ENCODE measurements at regions not wholly inside any gene's neighbourhood (a gene's known extent, or its start where the extent isn't known, plus 50 kb on each side); places are given as distances from the start of the nearest gene placed in this dataset.

DNA sequence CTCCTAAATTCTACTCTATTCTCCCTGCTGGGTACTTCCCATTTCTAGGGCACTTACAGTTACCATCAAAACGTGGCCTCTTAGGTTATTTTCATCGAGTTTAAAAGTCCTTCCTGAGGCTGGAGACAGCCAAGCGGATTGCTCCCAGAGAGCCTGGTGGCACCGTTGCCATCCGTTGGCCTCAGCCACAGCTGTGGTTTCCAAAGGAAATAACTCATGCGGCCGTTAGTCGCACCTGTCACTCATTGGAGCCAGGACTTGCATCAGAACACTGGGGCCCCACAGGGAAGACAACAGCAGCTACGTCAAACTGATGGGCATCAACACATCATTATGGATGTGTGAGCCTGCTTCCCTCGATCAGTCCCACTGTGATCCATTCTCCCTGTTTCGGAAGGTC, 453.4 kb downstream of the BCL11A start:
- Histone ChIP-seq H3K36me3 (no peaks in the 10 kb centered on the region), H3K9me3 (ENCODE audit: severe bottlenecking) (no peaks in the 10 kb centered on the region), H3K4me3 (ENCODE audit: low read depth, low read length) (no peak overlapping the region), H3K27ac (no peak overlapping the region), H3K27me3 (ENCODE audit: insufficient read depth, low read depth, severe bottlenecking) (no peaks in the 10 kb centered on the region)
- no peak for DNase-seq
- TF ChIP-seq, protein P1, sequence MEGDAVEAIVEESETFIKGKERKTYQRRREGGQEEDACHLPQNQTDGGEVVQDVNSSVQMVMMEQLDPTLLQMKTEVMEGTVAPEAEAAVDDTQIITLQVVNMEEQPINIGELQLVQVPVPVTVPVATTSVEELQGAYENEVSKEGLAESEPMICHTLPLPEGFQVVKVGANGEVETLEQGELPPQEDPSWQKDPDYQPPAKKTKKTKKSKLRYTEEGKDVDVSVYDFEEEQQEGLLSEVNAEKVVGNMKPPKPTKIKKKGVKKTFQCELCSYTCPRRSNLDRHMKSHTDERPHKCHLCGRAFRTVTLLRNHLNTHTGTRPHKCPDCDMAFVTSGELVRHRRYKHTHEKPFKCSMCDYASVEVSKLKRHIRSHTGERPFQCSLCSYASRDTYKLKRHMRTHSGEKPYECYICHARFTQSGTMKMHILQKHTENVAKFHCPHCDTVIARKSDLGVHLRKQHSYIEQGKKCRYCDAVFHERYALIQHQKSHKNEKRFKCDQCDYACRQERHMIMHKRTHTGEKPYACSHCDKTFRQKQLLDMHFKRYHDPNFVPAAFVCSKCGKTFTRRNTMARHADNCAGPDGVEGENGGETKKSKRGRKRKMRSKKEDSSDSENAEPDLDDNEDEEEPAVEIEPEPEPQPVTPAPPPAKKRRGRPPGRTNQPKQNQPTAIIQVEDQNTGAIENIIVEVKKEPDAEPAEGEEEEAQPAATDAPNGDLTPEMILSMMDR (IDR thresholded peaks at IDR 0.05; ENCODE audit: low read depth, low read length) = no peak

DNA sequence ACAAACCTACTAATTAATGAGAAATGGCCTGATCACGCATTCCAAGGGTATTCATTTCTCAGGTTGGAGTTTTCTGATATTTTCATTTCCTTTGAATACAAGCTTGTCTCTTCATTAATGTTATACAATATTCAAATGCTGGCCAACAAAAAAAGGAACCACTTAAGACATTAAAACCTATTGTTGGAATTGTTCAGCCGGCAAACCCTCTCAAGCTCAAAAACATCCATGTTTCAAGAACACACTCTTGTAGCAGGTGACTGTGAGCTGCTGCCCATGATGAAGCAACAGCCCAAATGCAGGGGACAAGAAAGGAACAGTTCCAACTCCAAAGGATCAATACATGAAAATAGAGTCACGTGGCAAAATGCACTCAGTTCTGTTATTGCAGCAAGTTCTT, 454.5 kb downstream of the BCL11A start:
- H3K4me3 ChIP-seq (ENCODE audit: low read depth, low read length) = no peak overlapping the region
- no peak for DNase-seq
- H3K27ac ChIP-seq = no peak overlapping the region
- no peaks in the 10 kb centered on the region for H3K27me3 ChIP-seq (ENCODE audit: insufficient read depth, low read depth, severe bottlenecking)
- TF ChIP-seq, protein P1 (IDR thresholded peaks at IDR 0.05; ENCODE audit: low read depth, low read length) = no peak
- no peaks in the 10 kb centered on the region for H3K9me3 ChIP-seq (ENCODE audit: severe bottlenecking)
- no peaks in the 10 kb centered on the region for H3K36me3 ChIP-seq

DNA sequence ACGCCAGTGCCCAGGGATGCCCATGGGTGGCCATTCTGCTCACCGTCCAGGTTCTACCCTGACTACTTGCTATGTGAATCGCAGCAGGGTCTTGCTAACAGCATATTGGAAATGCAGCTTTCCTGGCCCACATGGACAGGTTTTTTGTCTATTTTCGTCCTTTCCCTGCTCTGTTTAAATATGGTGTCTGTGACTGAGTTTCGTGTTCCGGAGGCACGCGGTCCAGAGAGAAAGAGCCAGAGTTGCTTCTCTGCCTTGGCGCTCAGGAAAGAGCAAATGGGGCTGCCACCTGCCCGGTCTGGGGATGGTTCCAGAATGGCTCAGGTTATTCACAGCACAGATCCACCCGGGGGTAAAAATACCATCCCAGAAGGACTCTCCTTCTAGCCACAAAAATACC, 456.2 kb downstream of the BCL11A start:
- TF ChIP-seq, protein P1 (IDR thresholded peaks at IDR 0.05; ENCODE audit: low read depth, low read length) = no peak
- Histone ChIP-seq H3K9me3 (ENCODE audit: severe bottlenecking) (no peaks in the 10 kb centered on the region), H3K36me3 (no peaks in the 10 kb centered on the region), H3K27ac (no peak overlapping the region), H3K27me3 (ENCODE audit: insufficient read depth, low read depth, severe bottlenecking) (no peaks in the 10 kb centered on the region), H3K4me3 (ENCODE audit: low read depth, low read length) (no peak overlapping the region)
- DNase-seq = no peak

DNA sequence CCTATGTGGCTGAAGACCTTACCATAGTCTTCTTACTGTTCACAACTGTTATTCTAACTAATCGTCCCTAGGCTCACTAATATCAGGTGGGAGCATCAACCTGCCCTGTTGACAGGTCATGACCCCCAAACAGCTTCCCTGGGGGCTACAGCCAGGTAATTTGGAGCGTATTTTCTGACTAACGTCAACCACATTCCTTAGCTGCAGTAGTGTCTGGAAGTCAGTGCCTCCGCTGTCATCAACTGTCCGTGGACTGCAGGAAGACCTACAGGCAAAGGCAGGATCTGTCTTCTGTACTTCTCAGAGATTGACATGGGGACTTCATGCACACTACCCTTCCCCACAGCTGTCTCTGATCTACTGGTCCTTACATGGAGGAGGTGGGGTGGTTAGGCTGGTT, 456.9 kb downstream of the BCL11A start:
- Histone ChIP-seq H3K27me3 (ENCODE audit: insufficient read depth, low read depth, severe bottlenecking) (no peaks in the 10 kb centered on the region), H3K9me3 (ENCODE audit: severe bottlenecking) (no peaks in the 10 kb centered on the region), H3K4me3 (ENCODE audit: low read depth, low read length) (no peak overlapping the region), H3K36me3 (no peaks in the 10 kb centered on the region), H3K27ac (no peak overlapping the region)
- no peak for DNase-seq
- TF ChIP-seq, protein P1 (IDR thresholded peaks at IDR 0.05; ENCODE audit: low read depth, low read length) = no peak

DNA sequence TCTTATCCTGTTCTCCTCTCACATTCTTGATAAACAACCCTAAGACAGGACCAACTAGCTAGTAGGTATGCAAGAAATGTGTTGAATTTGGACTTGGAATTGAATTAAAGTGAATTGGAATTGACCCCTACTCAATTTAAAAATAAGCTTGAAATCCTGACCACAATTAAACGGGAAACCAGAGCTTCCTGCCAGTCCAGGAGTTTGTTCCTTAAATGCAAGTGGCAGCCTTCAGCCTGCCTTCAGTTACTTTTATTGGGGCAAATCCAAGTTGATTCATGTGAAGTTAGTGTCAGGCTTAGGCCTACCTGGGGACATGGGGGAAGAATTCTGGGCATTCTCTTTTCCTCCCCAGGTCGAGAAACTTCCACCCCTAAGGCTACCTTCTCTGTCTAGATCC, 457.6 kb downstream of the BCL11A start:
- no peak overlapping the region for H3K27ac ChIP-seq
- H3K9me3 ChIP-seq (ENCODE audit: severe bottlenecking) = no peaks in the 10 kb centered on the region
- no peak for DNase-seq
- TF ChIP-seq, protein P1 (IDR thresholded peaks at IDR 0.05; ENCODE audit: low read depth, low read length) = no peak
- H3K27me3 ChIP-seq (ENCODE audit: insufficient read depth, low read depth, severe bottlenecking) = no peaks in the 10 kb centered on the region
- H3K36me3 ChIP-seq = no peaks in the 10 kb centered on the region
- no peak overlapping the region for H3K4me3 ChIP-seq (ENCODE audit: low read depth, low read length)

DNA sequence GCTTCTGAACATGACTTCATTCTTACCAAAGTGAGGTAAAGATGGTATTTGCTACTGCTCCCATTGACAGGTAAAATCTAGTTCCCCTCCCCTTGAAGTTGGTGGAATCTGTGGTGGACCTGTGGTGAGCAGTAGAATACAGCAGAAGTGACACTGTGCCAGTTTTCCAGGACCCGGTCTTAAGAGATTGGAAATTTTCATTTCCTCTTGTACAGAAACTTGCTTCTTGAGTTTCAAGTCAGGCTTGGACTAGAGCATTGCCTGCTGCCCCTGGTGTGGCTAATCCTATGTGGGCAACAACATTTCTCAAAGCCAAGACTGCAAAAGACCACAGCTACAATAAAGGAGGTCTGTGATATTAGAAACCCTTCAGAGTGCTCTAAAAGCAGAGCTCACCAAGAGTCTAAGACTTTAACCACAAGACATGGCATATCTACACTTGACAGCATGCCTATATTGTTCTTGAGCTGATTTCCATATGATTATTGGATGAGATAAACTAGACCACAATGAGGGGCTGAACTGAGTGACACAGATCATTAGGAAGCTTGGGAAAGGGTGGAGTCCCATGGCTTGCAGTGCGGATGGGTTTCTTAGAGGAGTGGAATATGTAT, 458.1 kb downstream of the BCL11A start:
- TF ChIP-seq, protein P1 (IDR thresholded peaks at IDR 0.05; ENCODE audit: low read depth, low read length) = no peak
- DNase-seq = no peak

More for the DNA sequence above, 458.1 kb downstream of the BCL11A start:
- no peaks in the 10 kb centered on the region for H3K27me3 ChIP-seq (ENCODE audit: insufficient read depth, low read depth, severe bottlenecking)
- H3K9me3 ChIP-seq (ENCODE audit: severe bottlenecking) = no peaks in the 10 kb centered on the region
- H3K36me3 ChIP-seq = no peaks in the 10 kb centered on the region
- H3K27ac ChIP-seq = no peak overlapping the region
- no peak overlapping the region for H3K4me3 ChIP-seq (ENCODE audit: low read depth, low read length)

All from WERI-Rb-1 (cell line).